HG02870 (cell line): ENCODE measurements at regions not wholly inside any gene's neighbourhood (a gene's known extent, or its start where the extent isn't known, plus 50 kb on each side); places are given as distances from the start of the nearest gene placed in this dataset.
"Not testable (repeated sequence)": the region's sequence is repeated elsewhere in the genome, so short reads cannot be mapped to it uniquely, and the experiment has no call there.

Source experiments
- ATAC-seq: cut with Tn5 transposase; IDR thresholded peaks from one replicate; pipeline ENCODE4 v1.9.1; 2021; ENCODE audit warnings: mild to moderate bottlenecking, moderate library complexity; ENCODE audit not compliant: unreplicated experiment

GRCh38 chr5:62791059-62791458, 212.4 kb downstream of the LRRC70 start:
- no peak for ATAC-seq

DNA sequence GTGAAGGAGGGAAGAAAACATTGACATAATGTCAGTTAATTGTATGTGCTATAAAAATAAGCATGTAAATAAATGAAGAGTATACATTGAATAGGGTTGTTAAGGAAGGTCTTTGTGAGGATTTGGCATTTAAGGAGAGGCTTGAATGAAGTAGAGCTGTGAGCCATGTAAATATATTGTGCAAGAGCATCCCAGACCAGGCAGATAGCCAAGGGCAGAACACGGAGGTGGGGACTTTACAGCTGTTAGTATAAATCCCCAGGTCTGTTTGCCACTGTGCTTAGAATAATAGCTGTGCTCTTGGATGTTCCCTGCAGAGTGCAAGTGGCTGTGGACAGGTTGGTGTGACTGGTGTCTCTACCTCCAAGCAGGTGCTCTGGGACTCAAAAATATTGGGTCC, 211.7 kb downstream of the LRRC70 start:
- ATAC-seq = no peak

GRCh38 chr5:62786099-62786498, 207.5 kb downstream of the LRRC70 start:
- no peak for ATAC-seq

GRCh38 chr5:62785588-62785987, 207.0 kb downstream of the LRRC70 start:
- no peak for ATAC-seq

DNA sequence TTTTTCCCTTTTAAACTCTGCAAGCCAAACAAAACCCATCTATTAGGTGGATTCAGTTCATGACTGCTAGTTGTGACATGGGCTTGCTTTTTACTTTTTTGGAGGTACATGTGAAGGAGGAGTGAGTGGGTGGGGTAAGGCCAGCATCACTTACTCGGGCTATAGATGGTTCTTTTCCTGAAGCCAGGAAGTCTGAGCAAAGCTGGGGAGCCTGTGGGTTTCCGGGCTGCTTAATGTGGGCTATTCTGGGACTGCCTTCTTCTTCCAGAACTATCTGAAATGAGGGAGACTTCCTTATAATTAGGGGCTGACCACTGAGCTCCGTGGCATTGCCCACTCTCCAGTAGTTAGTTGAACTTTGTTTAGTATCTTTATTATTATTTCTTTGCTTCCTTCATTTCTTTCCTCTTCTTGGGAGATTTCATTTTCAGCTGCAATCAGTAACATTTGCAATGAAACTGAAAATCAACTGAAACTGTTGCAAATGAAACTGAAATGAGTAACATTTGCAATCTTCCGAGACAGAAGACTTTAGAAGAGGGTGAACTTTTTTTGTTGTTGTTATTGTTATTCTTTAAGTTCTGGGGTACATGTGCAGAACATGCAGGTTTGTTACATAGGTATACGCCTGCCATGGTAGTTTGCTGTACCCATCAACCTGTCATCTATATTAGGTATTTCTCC, 204.9 kb downstream of the LRRC70 start:
- peak; percentile 57 for ATAC-seq

- no peak for ATAC-seq
Measured at GRCh38 chr5:62780888-62781287, 202.3 kb downstream of the LRRC70 start.

GRCh38 chr5:62780230-62780629, 201.6 kb downstream of the LRRC70 start:
- no peak for ATAC-seq

DNA sequence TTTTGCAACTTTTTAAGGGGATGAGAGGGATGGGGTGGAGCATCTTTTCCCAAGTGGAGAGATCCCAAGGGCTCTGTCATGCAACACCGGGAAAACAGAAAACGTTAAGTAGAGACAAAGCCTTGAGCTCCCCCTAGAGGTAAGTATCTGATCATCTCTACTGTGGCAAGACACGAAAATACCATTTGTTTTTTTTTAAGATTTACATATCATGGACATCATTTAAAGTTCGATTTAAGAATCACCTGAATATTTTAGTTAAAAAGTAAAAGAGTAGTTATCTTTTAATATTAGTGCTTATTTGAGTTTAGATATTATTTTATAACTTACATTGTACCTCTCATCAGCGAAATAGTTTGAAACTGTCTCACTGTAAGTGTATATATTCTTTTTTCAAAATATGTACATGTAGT, 200.4 kb downstream of the LRRC70 start:
- ATAC-seq = peak; percentile 56

DNA sequence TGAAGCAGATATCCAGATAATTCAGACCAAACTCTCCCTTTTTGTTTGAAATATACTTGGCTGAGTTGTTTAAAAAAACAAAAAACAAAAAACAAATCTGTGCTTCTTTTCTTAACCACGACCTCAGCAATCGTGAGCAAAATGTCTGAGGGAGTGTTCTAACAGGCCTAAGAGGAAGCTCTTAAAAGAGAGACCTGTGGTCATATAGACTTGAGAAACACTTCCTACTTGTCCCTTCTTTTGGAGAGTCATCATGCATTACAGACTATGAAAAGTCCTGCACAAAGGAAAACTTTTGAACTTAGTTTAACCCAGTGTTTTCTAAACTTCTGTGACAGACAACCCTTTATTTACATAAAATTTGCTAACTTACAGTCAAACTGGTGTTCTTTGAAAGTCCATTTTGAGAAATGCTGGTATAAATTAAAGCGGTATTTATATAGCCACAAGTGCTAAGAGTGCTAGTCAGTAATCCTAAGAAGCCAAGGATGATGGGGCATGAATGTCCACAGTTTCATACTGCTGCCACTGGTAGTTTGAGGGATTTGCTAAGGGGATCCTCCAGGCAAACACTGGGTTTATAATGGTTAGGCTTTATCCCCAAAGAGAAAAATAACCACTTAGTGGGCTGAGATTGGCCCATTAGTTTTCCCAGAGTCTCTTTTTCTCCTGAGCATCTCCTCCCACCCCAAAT, 199.8 kb downstream of the LRRC70 start:
- peak; percentile 31 for ATAC-seq

- not testable (repeated sequence) for ATAC-seq
Measured at GRCh38 chr5:62777081-62777480, 198.5 kb downstream of the LRRC70 start.

GRCh38 chr5:62776592-62776991, 198.0 kb downstream of the LRRC70 start:
- not testable (repeated sequence) for ATAC-seq

GRCh38 chr5:62773460-62773859, 194.8 kb downstream of the LRRC70 start:
- ATAC-seq = no peak

- no peak for ATAC-seq
Measured at GRCh38 chr5:62771341-62771740, 192.7 kb downstream of the LRRC70 start.

DNA sequence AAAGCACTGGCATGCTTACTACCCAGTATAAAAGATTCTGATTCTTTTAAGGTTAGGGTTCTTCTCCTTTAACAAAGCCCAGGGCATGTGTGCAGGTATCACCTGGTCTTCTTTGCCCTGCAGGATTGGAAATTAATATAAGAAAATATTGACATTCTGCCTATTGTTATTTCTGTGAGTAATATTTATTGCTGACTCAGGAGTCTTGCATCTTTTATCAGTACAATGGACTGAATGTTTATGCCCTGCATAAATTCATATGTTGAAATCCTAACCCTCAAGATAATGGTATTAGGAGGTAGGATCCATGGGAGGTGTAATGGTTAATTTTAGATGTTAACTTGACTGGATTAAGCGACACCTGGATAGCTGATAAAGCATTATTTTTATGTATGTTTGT, 189.0 kb downstream of the LRRC70 start:
- no peak for ATAC-seq

GRCh38 chr5:62767077-62767476, 188.5 kb downstream of the LRRC70 start:
- ATAC-seq = no peak

DNA sequence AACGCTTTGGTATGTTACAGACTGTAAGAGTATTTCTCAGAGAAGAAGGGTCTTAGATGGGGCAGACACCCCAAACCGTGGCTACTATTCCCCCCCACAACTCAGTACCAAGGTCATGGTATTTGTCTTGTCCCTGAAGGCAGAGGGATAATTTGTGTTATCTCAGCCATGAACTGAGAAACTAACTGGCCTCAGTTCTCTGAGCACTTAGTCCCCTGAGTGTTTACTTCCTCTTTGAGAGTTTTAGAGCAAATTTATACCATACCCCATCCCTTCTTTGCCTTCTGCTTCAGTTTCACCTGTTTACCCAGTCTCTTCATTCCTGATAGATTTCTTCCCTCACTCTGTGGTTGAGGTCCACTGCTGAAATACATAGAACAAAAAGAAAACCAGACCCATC, 183.9 kb downstream of the LRRC70 start:
- ATAC-seq = peak; percentile 58

- ATAC-seq = not testable (repeated sequence)
Measured at GRCh38 chr5:62757686-62758085, 179.1 kb downstream of the LRRC70 start.

DNA sequence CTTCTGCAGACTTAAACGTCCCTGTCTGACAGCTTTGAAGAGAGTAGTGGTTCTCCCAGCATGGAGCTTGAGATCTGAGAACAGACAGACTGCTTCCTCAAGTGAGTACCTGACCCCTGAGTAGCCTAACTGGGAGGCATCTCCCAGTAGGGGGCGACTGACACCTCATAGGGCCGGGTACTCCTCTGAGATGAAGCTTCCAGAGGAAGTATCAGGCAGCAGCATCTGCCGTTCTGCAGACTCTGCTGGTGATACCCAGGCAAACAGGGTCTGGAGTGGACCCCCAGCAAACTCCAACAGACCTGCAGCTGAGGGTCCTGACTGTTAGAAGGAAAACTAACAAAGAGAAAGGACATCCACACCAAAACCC, 174.4 kb downstream of the LRRC70 start:
- not testable (repeated sequence) for ATAC-seq

DNA sequence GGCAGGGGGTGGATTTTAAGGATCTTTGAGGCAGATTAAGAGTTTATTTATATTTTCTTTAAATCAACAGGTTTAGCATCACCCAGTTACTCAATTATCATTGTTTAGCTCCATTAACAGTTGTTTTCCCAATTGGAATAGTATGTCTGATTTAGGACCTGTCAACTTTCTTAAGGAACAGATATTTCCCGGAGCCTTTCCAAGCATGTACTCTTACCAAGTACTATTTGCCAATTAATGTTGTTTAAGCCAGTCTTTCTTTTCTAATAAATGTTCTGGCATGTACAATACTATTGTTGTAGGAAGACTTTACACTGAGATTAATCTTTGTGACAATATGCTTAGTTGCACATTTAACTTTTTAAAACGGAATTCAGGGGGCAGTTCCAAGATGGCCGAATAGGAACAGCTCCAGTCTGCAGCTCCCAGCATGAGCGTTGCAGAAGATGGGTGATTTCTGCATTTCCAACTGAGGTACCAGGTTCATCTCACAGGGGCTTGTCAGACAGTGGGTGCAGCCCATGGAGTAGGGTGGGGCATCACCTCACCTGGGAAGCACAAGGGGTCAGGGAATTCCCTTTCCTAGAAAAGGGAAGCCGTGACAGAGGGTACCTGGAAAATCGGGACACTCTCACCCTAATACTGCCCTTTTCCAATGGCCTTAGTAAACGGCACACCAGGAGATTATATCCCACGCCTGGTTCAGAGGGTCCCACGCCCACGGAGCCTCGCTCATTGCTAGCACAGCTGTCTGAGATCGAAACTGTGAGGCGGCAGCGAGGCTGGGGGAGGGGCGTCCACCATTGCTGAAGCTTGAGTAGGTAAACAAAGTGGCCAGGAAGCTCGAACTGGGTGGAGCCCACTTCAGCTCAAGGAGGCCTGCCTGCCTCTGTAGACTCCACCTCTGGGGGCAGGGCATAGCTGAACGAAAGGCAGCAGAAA, 173.7 kb downstream of the LRRC70 start:
- ATAC-seq = not testable (repeated sequence)

DNA sequence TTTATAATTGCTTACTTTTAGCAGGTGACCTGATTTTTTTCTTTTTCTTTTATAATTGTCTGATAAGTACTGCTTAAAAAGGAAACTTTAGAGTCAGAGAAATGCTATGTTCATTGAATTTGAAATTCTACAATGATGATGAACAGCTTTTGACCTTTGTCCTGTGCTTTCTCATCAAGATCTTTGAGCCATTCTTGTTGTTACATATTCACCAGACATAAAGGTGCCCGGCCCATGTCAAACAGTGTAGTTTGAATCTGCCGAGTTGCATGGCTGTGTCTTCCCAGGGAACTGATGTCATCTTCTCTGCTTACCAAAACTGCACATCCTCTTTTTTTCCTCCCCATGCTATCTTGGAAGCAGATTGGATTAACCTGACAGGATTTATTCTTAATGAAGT, 163.6 kb downstream of the LRRC70 start:
- no peak for ATAC-seq

GRCh38 chr5:62741761-62742160, 163.1 kb downstream of the LRRC70 start:
- no peak for ATAC-seq

- ATAC-seq = no peak
Measured at GRCh38 chr5:62737766-62738165, 159.1 kb downstream of the LRRC70 start.
